ENCODE measurements at regions not wholly inside any gene's neighbourhood (a gene's known extent, or its start where the extent isn't known, plus 50 kb on each side); places are given as distances from the start of the nearest gene placed in this dataset.

- Histone ChIP-seq H2AFZ (ENCODE audit: low read length) (no peak overlapping the region), H3K4me3 (ENCODE audit: low read length, poor library complexity, severe bottlenecking) (no peak overlapping the region), H4K20me1 (ENCODE audit: insufficient read depth, low read length, poor library complexity, severe bottlenecking) (no peaks in the 10 kb centered on the region), H3K9me3 (ENCODE audit: insufficient read depth, low read depth, low read length) (no peaks in the 10 kb centered on the region), H3K4me2 (ENCODE audit: low read depth, low read length, poor library complexity, severe bottlenecking) (no peak overlapping the region), H3K9ac (ENCODE audit: low read depth, low read length, poor library complexity, severe bottlenecking) (no peak overlapping the region), H3K27me3 (ENCODE audit: insufficient read depth, low read length, poor library complexity, severe bottlenecking) (no peaks in the 10 kb centered on the region), H3K4me1 (ENCODE audit: insufficient read depth, low read length, poor library complexity, severe bottlenecking) (no peaks in the 10 kb centered on the region), H3K79me2 (ENCODE audit: insufficient read depth, low read length) (no peaks in the 10 kb centered on the region), H3K36me3 (ENCODE audit: insufficient read depth, low read length) (no peaks in the 10 kb centered on the region), H3K9me2 (replicated peaks; ENCODE audit: low read depth, low read length) (no peaks in the 10 kb centered on the region; the same call in 1 of the 2 replicates), H3F3A (ENCODE audit: low read depth) (no peaks in the 10 kb centered on the region)
- no peak for TF ChIP-seq EZH2phosphoT487 (IDR thresholded peaks at IDR 0.05; ENCODE audit: borderline replicate concordance)
- no peak for TF ChIP-seq CTCF (conservative IDR thresholded peaks at IDR 0.05; ENCODE audit: low read length)
Observed at GRCh38 chr16:80148826-80149225, 392.0 kb upstream of the DYNLRB2 start.

GRCh38 chr16:80147026-80147655 lies 393.7 kb upstream of the DYNLRB2 start:
- Histone ChIP-seq H3K4me2 (ENCODE audit: low read depth, low read length, poor library complexity, severe bottlenecking) (no peak overlapping the region), H3K9ac (ENCODE audit: low read depth, low read length, poor library complexity, severe bottlenecking) (no peak overlapping the region), H4K20me1 (ENCODE audit: insufficient read depth, low read length, poor library complexity, severe bottlenecking) (no peaks in the 10 kb centered on the region), H3K4me3 (ENCODE audit: low read length, poor library complexity, severe bottlenecking) (no peak overlapping the region), H3K9me3 (ENCODE audit: insufficient read depth, low read depth, low read length) (no peaks in the 10 kb centered on the region), H3K36me3 (ENCODE audit: insufficient read depth, low read length) (no peaks in the 10 kb centered on the region), H3K9me2 (replicated peaks; ENCODE audit: low read depth, low read length) (no peaks in the 10 kb centered on the region; the same call in 1 of the 2 replicates), H2AFZ (ENCODE audit: low read length) (no peak overlapping the region), H3K27me3 (ENCODE audit: insufficient read depth, low read length, poor library complexity, severe bottlenecking) (no peaks in the 10 kb centered on the region), H3K79me2 (ENCODE audit: insufficient read depth, low read length) (no peaks in the 10 kb centered on the region), H3F3A (ENCODE audit: low read depth) (no peaks in the 10 kb centered on the region), H3K4me1 (ENCODE audit: insufficient read depth, low read length, poor library complexity, severe bottlenecking) (no peaks in the 10 kb centered on the region)
- no peak for TF ChIP-seq EZH2phosphoT487 (IDR thresholded peaks at IDR 0.05; ENCODE audit: borderline replicate concordance)
- TF ChIP-seq CTCF (conservative IDR thresholded peaks at IDR 0.05; ENCODE audit: low read length), result no peak

GRCh38 chr16:80144191-80144590 lies 396.6 kb upstream of the DYNLRB2 start:
- TF ChIP-seq EZH2phosphoT487 (IDR thresholded peaks at IDR 0.05; ENCODE audit: borderline replicate concordance), result no peak
- no peak for TF ChIP-seq CTCF (conservative IDR thresholded peaks at IDR 0.05; ENCODE audit: low read length)
- Histone ChIP-seq H3K4me2 (ENCODE audit: low read depth, low read length, poor library complexity, severe bottlenecking) (no peak overlapping the region), H3K9ac (ENCODE audit: low read depth, low read length, poor library complexity, severe bottlenecking) (no peak overlapping the region)

More at GRCh38 chr16:80144191-80144590, 396.6 kb upstream of the DYNLRB2 start:
- Histone ChIP-seq H3K9me2 (replicated peaks; ENCODE audit: low read depth, low read length) (no peaks in the 10 kb centered on the region), H3K4me1 (ENCODE audit: insufficient read depth, low read length, poor library complexity, severe bottlenecking) (no peaks in the 10 kb centered on the region), H3F3A (ENCODE audit: low read depth) (no peaks in the 10 kb centered on the region), H3K27me3 (ENCODE audit: insufficient read depth, low read length, poor library complexity, severe bottlenecking) (no peaks in the 10 kb centered on the region), H3K9me3 (ENCODE audit: insufficient read depth, low read depth, low read length) (no peaks in the 10 kb centered on the region), H2AFZ (ENCODE audit: low read length) (no peak overlapping the region), H3K79me2 (ENCODE audit: insufficient read depth, low read length) (no peaks in the 10 kb centered on the region), H3K36me3 (ENCODE audit: insufficient read depth, low read length) (no peaks in the 10 kb centered on the region), H4K20me1 (ENCODE audit: insufficient read depth, low read length, poor library complexity, severe bottlenecking) (no peaks in the 10 kb centered on the region), H3K4me3 (ENCODE audit: low read length, poor library complexity, severe bottlenecking) (no peak overlapping the region)
